ENCODE measurements at regions not wholly inside any gene's neighbourhood (a gene's known extent, or its start where the extent isn't known, plus 50 kb on each side); places are given as distances from the start of the nearest gene placed in this dataset.

DNA sequence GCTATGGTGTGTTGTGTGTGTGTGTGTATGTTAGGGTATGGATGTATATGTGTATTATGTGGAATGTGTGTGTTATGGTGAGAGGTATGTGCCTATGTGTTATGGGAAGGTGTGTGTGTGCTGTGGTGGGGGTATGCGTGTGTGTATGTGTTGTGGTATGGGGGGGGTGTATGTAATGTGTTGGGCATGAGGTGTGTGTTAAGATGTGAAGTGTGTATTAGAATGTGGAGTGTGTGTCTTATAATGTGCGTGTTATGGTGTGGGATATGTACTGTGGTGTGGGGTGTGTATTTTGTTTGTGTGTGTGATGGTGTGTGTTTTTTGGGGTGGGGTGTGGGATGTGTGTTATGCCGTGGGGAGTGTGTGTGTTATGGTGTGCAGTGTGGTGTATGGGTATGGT, 242.5 kb downstream of the RHOU start:
- TF ChIP-seq CTCF (IDR thresholded peaks at IDR 0.05) = no peak
- no peak for TF ChIP-seq POLR2A (IDR thresholded peaks at IDR 0.05)
- TF ChIP-seq EP300 (IDR thresholded peaks at IDR 0.05) = no peak
